ENCODE measurements at regions not wholly inside any gene's neighbourhood (a gene's known extent, or its start where the extent isn't known, plus 50 kb on each side); places are given as distances from the start of the nearest gene placed in this dataset.
"Not testable (repeated sequence)": the region's sequence is repeated elsewhere in the genome, so short reads cannot be mapped to it uniquely, and the experiment has no call there.

DNA sequence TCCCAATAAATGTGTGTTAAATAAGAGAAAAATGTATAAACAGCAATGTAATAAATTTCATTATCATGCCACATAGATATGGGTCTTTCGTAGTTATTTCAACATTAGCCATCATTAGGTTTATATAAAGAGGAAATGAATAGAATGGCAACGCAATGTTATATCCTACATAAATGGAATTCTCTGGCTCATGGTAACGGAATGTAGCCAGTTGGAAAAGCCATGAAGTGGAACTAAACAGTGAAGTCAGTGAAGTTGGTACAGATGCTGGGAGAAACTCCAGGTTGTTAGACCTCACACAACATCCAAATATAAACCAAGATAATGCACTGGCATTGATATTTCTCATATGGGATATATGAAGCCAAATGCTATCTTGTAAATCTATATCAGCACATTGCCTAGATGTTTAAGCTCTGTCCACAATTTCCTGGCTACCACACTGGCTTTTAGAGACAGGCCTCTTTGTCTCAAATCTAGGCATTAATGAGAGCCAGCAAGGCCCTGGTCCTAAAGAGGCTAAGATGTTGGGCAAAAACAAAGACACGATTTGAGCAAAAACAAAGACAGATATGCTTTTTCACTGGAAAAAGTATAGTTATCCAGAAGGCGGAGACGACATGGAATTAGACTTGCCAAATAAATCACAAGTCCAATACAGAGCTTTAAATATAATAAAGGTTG, 861.0 kb downstream of the RPS29 start:
- no peak for DNase-seq (ENCODE audit: low read depth in 2 of 2)

- no peak for DNase-seq (ENCODE audit: low read depth in 2 of 2)
These were observed 862.2 kb downstream of the RPS29 start for GRCh38 chr14:48723841-48724495.

- DNase-seq (ENCODE audit: low read depth in 2 of 2), result no peak
These were observed 871.8 kb downstream of the RPS29 start for GRCh38 chr14:48714366-48714765.

DNA sequence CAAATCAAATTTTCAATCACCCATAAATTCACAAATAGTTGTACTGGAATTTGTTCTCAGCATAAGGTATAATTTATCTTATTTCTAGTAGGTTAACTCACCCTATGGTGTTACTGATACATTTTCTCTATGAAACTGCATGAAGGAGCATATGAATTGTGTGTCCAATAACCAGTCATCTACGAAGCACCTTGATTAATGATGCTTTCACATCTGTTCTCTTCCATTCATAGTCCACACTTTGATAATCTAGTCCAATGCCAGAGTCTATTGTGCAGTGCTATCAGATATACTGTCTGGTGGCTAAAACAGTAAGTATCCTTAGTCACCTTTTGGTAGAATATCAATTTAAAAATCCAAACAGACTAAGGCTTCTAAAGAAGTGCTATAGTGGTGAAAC, 876.0 kb downstream of the RPS29 start:
- no peak for DNase-seq (ENCODE audit: low read depth in 2 of 2)

GRCh38 chr14:48709277-48709785, 876.8 kb downstream of the RPS29 start:
- no peak for DNase-seq (ENCODE audit: low read depth in 2 of 2)

GRCh38 chr14:48704639-48705038, 881.5 kb downstream of the RPS29 start:
- no peak for DNase-seq (ENCODE audit: low read depth in 2 of 2)

DNA sequence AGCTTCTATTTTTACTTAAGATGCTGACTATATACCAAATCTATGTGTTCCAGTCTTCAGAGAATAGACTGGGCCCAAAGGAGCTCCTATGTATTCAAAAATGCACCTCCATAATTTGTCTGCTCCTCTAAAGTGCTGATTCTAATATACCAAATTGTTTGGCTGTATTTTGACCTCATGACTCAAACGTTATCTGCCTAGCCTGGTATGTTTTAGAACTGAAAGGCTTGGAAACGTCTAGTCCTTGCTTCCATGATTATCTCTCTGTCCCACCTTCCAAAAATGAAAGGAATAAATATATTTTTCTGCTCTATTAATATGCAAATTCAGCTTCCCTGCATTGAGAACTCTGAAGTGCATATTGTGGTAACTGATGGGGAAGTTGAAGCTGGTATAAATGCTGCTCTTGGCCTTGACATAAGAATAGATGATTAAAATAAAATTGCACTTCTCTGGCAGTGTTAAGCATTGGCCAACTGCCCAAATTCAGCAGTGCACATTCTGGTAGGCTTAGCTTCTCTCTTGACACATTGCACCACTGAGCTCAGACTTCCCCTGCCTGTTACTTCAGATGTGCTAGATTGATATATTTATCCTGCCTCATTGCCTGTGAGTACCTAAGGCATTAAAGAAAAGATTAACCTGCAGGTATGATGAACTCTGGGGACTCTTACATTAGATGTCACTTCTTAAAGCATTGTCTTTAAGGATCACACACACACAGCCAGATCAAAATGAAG, 882.3 kb downstream of the RPS29 start:
- no peak for DNase-seq (ENCODE audit: low read depth in 2 of 2)

GRCh38 chr14:48697362-48697761, 888.8 kb downstream of the RPS29 start:
- not testable (repeated sequence) for DNase-seq (ENCODE audit: low read depth in 2 of 2)

GRCh38 chr14:48693793-48694192, 892.4 kb downstream of the RPS29 start:
- no peak for DNase-seq (ENCODE audit: low read depth in 2 of 2)

DNA sequence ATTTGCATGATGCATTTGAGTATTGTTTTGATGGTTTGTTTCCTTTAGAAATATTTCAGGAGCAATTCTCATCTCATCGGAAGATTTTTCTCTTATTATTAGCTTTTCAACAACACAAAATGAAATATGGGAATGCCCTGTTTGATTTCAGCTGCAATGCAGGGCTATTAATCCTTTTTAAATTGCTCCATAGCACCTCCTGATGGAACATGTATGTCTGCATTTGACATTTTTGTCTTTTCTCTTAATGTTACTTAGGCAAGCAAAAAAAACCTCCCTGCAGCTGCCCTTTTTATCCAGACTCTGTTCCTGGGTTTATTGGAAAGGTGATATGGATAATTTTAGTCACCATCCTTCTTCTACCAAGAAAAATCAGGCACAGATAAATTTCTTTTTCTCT, 895.8 kb downstream of the RPS29 start:
- DNase-seq (ENCODE audit: low read depth in 2 of 2), result no peak

DNA sequence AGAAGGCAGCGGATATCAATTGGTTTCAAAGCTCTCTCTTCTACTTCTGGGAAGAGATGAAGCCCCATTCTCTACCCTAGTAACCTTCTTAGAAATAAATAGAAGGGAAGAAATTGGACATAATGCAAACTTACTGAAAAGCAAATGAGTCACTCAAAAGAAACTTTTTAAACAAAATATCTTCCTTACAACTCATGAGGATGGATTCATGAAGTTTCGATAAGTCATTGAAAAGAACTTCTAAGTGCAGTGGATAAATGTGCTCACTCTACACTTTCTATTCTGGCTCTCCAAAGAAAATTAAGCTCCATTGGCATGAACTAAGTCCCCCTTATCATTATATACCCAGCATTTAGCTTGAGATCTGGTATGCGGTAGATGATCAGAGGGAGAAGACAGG, 899.5 kb downstream of the RPS29 start:
- no peak for DNase-seq (ENCODE audit: low read depth in 2 of 2)

- no peak for DNase-seq (ENCODE audit: low read depth in 2 of 2)
These were observed 913.7 kb downstream of the RPS29 start for GRCh38 chr14:48672506-48672905.

DNA sequence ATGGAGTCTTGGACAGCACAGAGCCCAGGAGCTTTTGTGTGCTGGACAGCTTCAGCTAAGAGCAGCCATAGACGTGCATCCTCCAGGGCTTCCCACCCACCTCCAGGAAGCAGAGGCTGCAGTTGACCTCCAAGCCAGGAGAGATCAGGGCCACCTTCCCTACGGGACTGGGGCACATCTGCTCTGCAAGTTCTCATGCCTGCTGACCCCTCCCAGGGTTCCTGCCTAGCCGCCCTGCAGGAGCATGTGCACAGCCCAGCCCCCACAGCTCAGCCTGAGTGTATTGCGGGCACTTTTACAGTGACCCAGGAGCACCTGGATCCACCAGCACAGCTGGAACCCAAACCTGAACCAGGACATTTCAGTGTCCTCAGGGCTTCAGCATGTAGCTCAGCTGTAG, 915.2 kb downstream of the RPS29 start:
- DNase-seq (ENCODE audit: low read depth in 2 of 2), result no peak

GRCh38 chr14:48665077-48665784, 920.9 kb downstream of the RPS29 start:
- DNase-seq (ENCODE audit: low read depth in 2 of 2), result no peak

DNA sequence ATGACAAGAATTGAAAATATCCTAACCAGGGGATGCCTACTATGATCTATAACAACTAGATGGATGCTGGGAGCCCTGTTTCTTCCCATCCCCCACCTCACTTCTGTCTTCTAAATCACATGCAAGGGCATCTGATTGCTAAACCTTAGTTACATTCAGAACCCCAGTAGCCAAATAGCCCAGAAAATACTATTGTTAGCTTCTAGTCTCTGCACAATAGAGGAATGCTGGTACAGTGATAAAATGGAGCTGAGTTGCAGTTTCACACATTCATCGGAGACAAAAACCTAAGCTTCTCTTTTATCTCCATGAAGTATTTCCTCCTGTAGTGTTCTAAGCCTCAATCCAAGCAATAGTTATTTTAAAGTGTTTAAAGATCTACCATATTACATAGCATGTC, 942.9 kb downstream of the RPS29 start:
- DNase-seq (ENCODE audit: low read depth in 2 of 2), result no peak

GRCh38 chr14:48628870-48629269, 953.5 kb upstream of the MDGA2 start:
- DNase-seq (ENCODE audit: low read depth in 2 of 2), result no peak

GRCh38 chr14:48622980-48623379, 947.6 kb upstream of the MDGA2 start:
- DNase-seq (ENCODE audit: low read depth in 2 of 2), result no peak

DNA sequence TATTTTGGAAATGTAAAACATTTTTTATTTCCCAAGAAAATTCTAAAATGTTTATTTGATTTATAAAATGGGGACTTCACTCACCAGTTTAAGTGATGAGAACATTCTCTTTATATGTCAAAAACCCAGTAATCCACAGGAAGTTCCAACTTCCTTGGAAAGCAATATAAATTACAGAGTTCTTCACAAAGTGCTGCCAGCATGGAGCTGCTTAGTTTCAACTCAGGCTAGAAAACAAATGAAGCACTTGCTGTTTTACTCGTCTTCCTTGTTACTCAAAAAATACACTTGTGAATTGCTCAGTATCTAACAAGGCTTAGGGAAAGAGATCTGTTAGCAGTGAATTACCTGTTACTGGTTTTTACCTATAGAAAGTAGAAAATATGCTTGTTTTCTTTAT, 942.7 kb upstream of the MDGA2 start:
- no peak for DNase-seq (ENCODE audit: low read depth in 2 of 2)

DNA sequence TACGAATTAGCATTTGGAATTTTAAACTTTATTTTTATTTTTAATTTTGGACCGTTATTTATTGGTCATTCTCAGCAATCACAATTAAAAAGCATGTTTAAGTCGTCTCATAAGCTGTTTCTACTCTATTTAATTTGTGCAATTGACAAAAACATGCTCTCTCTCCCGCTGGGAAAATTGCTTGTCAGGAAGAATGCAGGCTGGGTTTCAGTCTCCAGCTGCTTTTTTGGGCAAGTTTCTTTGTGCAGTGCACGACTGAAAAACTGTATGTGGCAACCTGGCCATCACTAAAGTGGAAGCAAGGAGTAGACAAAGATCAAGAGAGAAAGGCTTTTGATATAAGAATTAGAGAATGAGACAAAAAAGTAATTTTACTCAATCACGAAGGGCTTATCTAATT, 941.5 kb upstream of the MDGA2 start:
- DNase-seq (ENCODE audit: low read depth in 2 of 2), result no peak

GRCh38 chr14:48615618-48616017, 940.2 kb upstream of the MDGA2 start:
- no peak for DNase-seq (ENCODE audit: low read depth in 2 of 2)

- DNase-seq (ENCODE audit: low read depth in 2 of 2), result no peak
These were observed 938.6 kb upstream of the MDGA2 start for GRCh38 chr14:48614003-48614402.

- DNase-seq (ENCODE audit: low read depth in 2 of 2), result not testable (repeated sequence)
These were observed 931.6 kb upstream of the MDGA2 start for GRCh38 chr14:48606960-48607359.

Data from activated CD8-positive, alpha-beta memory T cell treated with anti-CD3 and anti-CD28 coated beads for 4 hours (primary cell).